Transverse colon (tissue), 4 donors: ENCODE measurements at regions not wholly inside any gene's neighbourhood (a gene's known extent, or its start where the extent isn't known, plus 50 kb on each side); places are given as distances from the start of the nearest gene placed in this dataset.

Experiments used
- DNase-seq: peaks from one replicate; pipeline ENCODE4 v3.0.0-alpha.2; 2019
- H3K27ac ChIP-seq, 4 donors: fragments of 200-600 bp; sonication (generic); 2 replicates each; pipeline ENCODE4 v1.5.1; 2016 to 2018; ENCODE audit warnings: inconsistent platforms in 4 of 4
- H3K27me3 ChIP-seq: fragments of 200-600 bp; sonication (generic); 2 replicates; pipeline ENCODE4 v1.5.1; 2017; ENCODE audit warnings: inconsistent platforms
- H3K36me3 ChIP-seq, 4 donors: fragments of 200-600 bp; sonication (generic); 2 replicates each; pipeline ENCODE4 v1.5.1; 2017 to 2019; ENCODE audit warnings: inconsistent platforms in 4 of 4
- H3K4me1 ChIP-seq, 4 donors: fragments of 200-600 bp; sonication (generic); 2 replicates each; pipeline ENCODE4 v1.5.1; 2017 to 2020; ENCODE audit warnings: inconsistent platforms in 4 of 4
- H3K4me3 ChIP-seq, 4 donors: fragments of 200-600 bp; sonication (generic); 1 replicate in 1 of 4; 2 replicates in 3 of 4; pipeline versions ENCODE4 v1.5.1 to v1.6.1; 2017 to 2019; ENCODE audit warnings: inconsistent platforms in 4 of 4
- H3K9me3 ChIP-seq, 2 donors: fragments of 200-600 bp; sonication (generic); 2 replicates each; pipeline ENCODE4 v1.5.1; 2017 to 2019; ENCODE audit warnings: inconsistent platforms in 2 of 2
- CTCF ChIP-seq, 5 experiments: fragments of 200-600 bp in 3 of 5; fragments of 450-650 bp in 2 of 5; sonication (generic) in 3 of 5; IDR thresholded peaks; 1 replicate in 2 of 5; 2 replicates in 3 of 5; pipeline ENCODE4 v1.5.1; 2016 to 2017; ENCODE audit warnings: antibody characterized with exemption in 5 of 5, inconsistent platforms in 3 of 5, mild to moderate bottlenecking in 2 of 5, moderate library complexity in 1 of 5
- EP300 ChIP-seq: sonication (generic); formaldehyde crosslinking; IDR thresholded peaks from one replicate; pipeline ENCODE4 v1.6.1; 2017; ENCODE audit warnings: antibody characterized with exemption, low read depth
- POLR2A ChIP-seq: fragments of 450-650 bp; IDR thresholded peaks from one replicate; pipeline ENCODE4 v1.6.1; 2016; ENCODE audit warnings: antibody characterized with exemption, mild to moderate bottlenecking, moderate library complexity
- POLR2AphosphoS5 ChIP-seq, 3 donors: sonication (generic); formaldehyde crosslinking; IDR thresholded peaks; one replicate each; pipeline ENCODE4 v1.6.1; 2016; ENCODE audit warnings: antibody characterized with exemption in 3 of 3
- WGBS, 2 donors: methylation state at CpG; one replicate each; pipeline ENCODE4 v1.1.5; 2018; ENCODE audit warnings: low coverage in 1 of 2; 5-methylcytosine and 5-hydroxymethylcytosine counted together
- in situ Hi-C, 4 donors: fragments of 200-750 bp; cut with MboI; loops; one replicate each; pipeline versions ENCODE4 v1.15.0 to v1.15.1; 2017; ENCODE audit warnings: low sequenced_read_pairs in 3 of 4, low pct_ligation_motif_present in 1 of 4, low pct_unique_long_range_greater_than_20kb in 1 of 4
- intact Hi-C: fragments of 100-400 bp; cut with DNase I; formaldehyde crosslinking; loops from one replicate; pipeline ENCODE4 v1.15.1; 2023; ENCODE audit warnings: low total_unique reads

- H3K27ac ChIP-seq, result no peak overlapping the region
- 74 to 76% methylated on average over 3 of the region's 3 CpGs for WGBS, 2 donors
- no peaks in the 10 kb centered on the region for H3K36me3 ChIP-seq
- in situ Hi-C loops (no loop called here), intact Hi-C loops (no loop called here)
- H3K27me3 ChIP-seq, result no peaks in the 10 kb centered on the region
- no peaks in the 10 kb centered on the region for H3K4me1 ChIP-seq
- H3K9me3 ChIP-seq, result no peaks in the 10 kb centered on the region
- H3K4me3 ChIP-seq, result no peak overlapping the region
- no peak for TF ChIP-seq CTCF (IDR thresholded peaks at IDR 0.05)
- no peak for TF ChIP-seq POLR2A
- TF ChIP-seq EP300, result no peak
- no peak for TF ChIP-seq POLR2AphosphoS5 (IDR thresholded peaks at IDR 0.05)
- no peak for DNase-seq
Observed at GRCh38 chr5:56662893-56663292, 152.5 kb upstream of the MAP3K1 start.

- no peaks in the 10 kb centered on the region for H3K36me3 ChIP-seq
- in situ Hi-C loops, result no loop called here
- no peaks in the 10 kb centered on the region for H3K4me1 ChIP-seq
- no peak for DNase-seq
- intact Hi-C loops, result no loop called here
- TF ChIP-seq CTCF (IDR thresholded peaks at IDR 0.05) (no peak), POLR2AphosphoS5 (IDR thresholded peaks at IDR 0.05) (no peak), EP300 (no peak), POLR2A (no peak)
- H3K27ac ChIP-seq, result no peak overlapping the region
- H3K27me3 ChIP-seq, result no peaks in the 10 kb centered on the region
- no peaks in the 10 kb centered on the region for H3K9me3 ChIP-seq
- H3K4me3 ChIP-seq, result no peak overlapping the region
- WGBS, 2 donors, result 86 to 89% methylated on average over 3 to 7 of the region's 7 CpGs
Observed at GRCh38 chr5:56659971-56660370, 155.4 kb upstream of the MAP3K1 start.

DNA sequence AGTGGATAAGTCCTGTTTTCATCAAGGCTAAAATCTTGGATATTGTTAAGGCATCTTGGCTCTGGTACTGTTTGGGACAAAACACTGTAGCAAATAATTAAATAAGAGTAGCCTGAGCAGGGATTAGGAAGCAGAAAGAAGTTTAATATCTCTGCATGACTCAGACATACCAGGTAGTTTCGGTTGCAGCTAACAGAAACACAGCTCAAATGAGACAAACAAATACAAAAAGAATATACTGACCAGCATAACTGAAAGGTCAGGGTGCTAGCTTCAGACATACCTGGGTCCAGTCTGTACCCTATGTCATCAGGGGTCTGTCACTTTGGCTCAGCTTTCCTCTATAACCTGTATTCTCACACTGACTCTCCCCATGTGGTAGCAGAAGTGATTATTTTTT, 156.4 kb upstream of the MAP3K1 start:
- intact Hi-C loops, result no loop called here
- H3K27me3 ChIP-seq, result no peaks in the 10 kb centered on the region
- no peak overlapping the region for H3K4me3 ChIP-seq
- no peak for DNase-seq
- H3K27ac ChIP-seq, result no peak overlapping the region
- no peaks in the 10 kb centered on the region for H3K36me3 ChIP-seq
- in situ Hi-C loops, result no loop called here
- TF ChIP-seq CTCF (IDR thresholded peaks at IDR 0.05), result no peak
- no peaks in the 10 kb centered on the region for H3K9me3 ChIP-seq
- WGBS, 2 donors, result 71% methylated on average over 1 of the region's 1 CpG; no CpG with 5 or more reads in 1 of the 2 donors
- H3K4me1 ChIP-seq, result no peaks in the 10 kb centered on the region

GRCh38 chr5:56656846-56657726, 158.3 kb upstream of the MAP3K1 start:
- TF ChIP-seq EP300, result no peak
- TF ChIP-seq POLR2AphosphoS5 (IDR thresholded peaks at IDR 0.05), result no peak
- no peak for TF ChIP-seq CTCF (IDR thresholded peaks at IDR 0.05)
- no peak for TF ChIP-seq POLR2A
- no peaks in the 10 kb centered on the region for H3K36me3 ChIP-seq
- no peaks in the 10 kb centered on the region for H3K9me3 ChIP-seq
- H3K4me1 ChIP-seq, result no peaks in the 10 kb centered on the region
- intact Hi-C loops, result no loop called here
- 82 to 87% methylated on average over 2 of the region's 2 CpGs for WGBS, 2 donors
- DNase-seq, result no peak
- no peaks in the 10 kb centered on the region for H3K27me3 ChIP-seq
- H3K4me3 ChIP-seq, result no peak overlapping the region
- in situ Hi-C loops, result no loop called here
- no peak overlapping the region for H3K27ac ChIP-seq
